ENCODE measurements at regions not wholly inside any gene's neighbourhood (a gene's known extent, or its start where the extent isn't known, plus 50 kb on each side); places are given as distances from the start of the nearest gene placed in this dataset.
A peak's percentile ranks its signal among the peaks of the same experiment; 100 is the strongest.

DNA sequence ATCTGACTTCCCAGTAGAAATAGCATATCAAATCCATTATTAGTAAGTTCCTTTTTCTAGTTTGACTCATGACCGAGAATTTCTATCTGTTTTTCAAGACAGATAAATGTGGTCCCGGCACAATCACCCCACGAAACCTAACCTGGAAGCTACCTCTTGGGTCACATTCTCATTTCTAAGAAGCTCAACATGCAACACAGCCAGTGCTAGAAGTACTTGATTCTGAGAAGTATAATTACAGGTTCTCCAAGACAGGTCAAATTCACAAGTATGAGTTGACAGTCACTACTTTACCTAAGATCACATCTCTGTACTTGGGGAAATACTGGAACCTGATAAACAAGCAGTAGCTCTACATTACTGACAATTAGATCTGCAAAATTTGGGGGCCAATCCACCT lies 54.0 kb upstream of the PLAC1 start:
- H3K4me3 ChIP-seq (ENCODE audit: low read length), result no peak overlapping the region
- TF ChIP-seq, protein P1, sequence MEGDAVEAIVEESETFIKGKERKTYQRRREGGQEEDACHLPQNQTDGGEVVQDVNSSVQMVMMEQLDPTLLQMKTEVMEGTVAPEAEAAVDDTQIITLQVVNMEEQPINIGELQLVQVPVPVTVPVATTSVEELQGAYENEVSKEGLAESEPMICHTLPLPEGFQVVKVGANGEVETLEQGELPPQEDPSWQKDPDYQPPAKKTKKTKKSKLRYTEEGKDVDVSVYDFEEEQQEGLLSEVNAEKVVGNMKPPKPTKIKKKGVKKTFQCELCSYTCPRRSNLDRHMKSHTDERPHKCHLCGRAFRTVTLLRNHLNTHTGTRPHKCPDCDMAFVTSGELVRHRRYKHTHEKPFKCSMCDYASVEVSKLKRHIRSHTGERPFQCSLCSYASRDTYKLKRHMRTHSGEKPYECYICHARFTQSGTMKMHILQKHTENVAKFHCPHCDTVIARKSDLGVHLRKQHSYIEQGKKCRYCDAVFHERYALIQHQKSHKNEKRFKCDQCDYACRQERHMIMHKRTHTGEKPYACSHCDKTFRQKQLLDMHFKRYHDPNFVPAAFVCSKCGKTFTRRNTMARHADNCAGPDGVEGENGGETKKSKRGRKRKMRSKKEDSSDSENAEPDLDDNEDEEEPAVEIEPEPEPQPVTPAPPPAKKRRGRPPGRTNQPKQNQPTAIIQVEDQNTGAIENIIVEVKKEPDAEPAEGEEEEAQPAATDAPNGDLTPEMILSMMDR (conservative IDR thresholded peaks at IDR 0.05; ENCODE audit: low read length), result no peak
- no peak for DNase-seq (ENCODE audit: low read depth)

DNA sequence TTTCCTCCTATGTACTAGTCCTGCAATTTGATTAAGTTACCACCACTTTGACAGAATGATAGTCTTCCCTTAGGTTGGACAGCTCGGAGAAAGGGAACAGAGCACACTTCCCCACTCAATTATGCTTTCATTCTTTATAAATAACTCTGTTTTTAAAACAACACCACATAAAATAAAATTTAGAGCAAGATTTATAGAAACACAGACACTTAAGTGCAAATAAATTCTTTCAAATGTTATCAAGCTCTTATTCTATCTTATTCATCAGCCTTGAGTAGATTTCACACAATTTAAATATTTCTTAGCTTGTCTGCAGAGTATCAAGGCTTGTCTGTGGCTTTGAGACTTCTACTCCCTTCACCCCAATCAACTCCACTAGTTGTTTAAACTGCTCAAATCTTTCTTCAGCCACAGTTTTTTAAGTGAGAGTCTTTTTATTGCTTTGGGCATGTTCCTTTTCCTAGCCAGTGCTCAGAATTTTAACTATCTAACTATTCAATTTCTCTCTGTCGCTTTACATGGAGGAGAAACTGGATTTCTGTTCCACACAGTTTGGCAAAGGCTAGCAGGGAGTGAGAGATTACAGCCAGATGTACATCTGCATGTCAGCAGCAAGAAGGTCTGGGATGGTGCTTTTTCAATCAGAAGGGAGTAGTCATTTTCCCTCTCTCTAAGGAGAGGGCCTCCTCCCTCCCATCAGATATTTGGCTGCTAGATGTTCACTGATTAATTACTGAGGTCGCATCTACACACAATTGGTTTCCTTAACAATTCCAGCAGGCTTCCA lies 53.1 kb upstream of the PLAC1 start:
- TF ChIP-seq, protein P1 (conservative IDR thresholded peaks at IDR 0.05; ENCODE audit: low read length), result no peak
- peak; percentile 53 for DNase-seq (ENCODE audit: low read depth)
- H3K4me3 ChIP-seq (ENCODE audit: low read length), result no peak overlapping the region

All from AG10803 (cell line).